ENCODE measurements at regions not wholly inside any gene's neighbourhood (a gene's known extent, or its start where the extent isn't known, plus 50 kb on each side); places are given as distances from the start of the nearest gene placed in this dataset.

DNA sequence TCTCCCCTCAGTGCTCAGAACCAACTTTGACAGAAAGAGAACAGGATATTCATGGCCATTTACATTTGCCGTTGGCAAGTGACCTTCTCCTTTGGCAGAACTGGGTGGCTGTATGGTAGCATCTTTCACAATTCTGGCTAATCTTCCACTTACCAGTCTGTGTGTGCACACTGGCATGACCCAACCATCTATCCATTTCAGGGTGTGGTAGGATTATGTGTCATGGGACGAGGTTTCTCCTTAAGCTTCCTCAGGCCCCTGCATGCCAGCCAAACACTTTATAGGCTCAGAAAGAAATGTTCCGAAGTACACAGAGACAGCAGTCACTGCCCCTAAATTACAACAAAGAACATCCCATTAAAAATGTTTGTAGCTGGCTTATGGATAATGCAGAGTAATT is 497.1 kb downstream of the NFIB start:
- TF ChIP-seq, protein P1, sequence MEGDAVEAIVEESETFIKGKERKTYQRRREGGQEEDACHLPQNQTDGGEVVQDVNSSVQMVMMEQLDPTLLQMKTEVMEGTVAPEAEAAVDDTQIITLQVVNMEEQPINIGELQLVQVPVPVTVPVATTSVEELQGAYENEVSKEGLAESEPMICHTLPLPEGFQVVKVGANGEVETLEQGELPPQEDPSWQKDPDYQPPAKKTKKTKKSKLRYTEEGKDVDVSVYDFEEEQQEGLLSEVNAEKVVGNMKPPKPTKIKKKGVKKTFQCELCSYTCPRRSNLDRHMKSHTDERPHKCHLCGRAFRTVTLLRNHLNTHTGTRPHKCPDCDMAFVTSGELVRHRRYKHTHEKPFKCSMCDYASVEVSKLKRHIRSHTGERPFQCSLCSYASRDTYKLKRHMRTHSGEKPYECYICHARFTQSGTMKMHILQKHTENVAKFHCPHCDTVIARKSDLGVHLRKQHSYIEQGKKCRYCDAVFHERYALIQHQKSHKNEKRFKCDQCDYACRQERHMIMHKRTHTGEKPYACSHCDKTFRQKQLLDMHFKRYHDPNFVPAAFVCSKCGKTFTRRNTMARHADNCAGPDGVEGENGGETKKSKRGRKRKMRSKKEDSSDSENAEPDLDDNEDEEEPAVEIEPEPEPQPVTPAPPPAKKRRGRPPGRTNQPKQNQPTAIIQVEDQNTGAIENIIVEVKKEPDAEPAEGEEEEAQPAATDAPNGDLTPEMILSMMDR (IDR thresholded peaks at IDR 0.05): no peak
- TF ChIP-seq POLR2A (IDR thresholded peaks at IDR 0.05) (no peak), EP300 (IDR thresholded peaks at IDR 0.05) (no peak)
